Aorta (tissue), 5 donors: ENCODE measurements at regions not wholly inside any gene's neighbourhood (a gene's known extent, or its start where the extent isn't known, plus 50 kb on each side); places are given as distances from the start of the nearest gene placed in this dataset.

Source experiments
- ATAC-seq: fragments of 200-7000 bp; cut with Tn5 transposase; one replicate; pipeline ENCODE4 v1.9.1; 2022; ENCODE audit warnings: moderate library complexity; ENCODE audit not compliant: low FRiP score
- DNase-seq, 2 donors: peaks; one replicate each; pipeline ENCODE4 v3.0.0-alpha.2; 2020
- H3K27ac ChIP-seq, 2 donors: one replicate each; pipeline ENCODE4 v1.5.1; 2013; ENCODE audit warnings: low read length in 2 of 2, mild to moderate bottlenecking in 2 of 2, moderate library complexity in 2 of 2, control low read depth in 1 of 2, inconsistent platforms in 1 of 2, low read depth in 1 of 2
- H3K27me3 ChIP-seq, 2 donors: one replicate each; pipeline ENCODE4 v1.6.1; 2013; ENCODE audit warnings: control low read depth in 1 of 2, low read length in 1 of 2, mild to moderate bottlenecking in 1 of 2, moderate library complexity in 1 of 2; ENCODE audit not compliant: insufficient read depth in 2 of 2, control insufficient read depth in 1 of 2
- H3K36me3 ChIP-seq, 2 donors: one replicate each; pipeline ENCODE4 v1.6.1; 2013; ENCODE audit warnings: control low read depth in 1 of 2, low read length in 1 of 2, mild to moderate bottlenecking in 1 of 2; ENCODE audit not compliant: insufficient read depth in 2 of 2, control insufficient read depth in 1 of 2
- H3K4me1 ChIP-seq, 2 donors: one replicate each; pipeline ENCODE4 v1.6.1; 2013; ENCODE audit warnings: low read length in 2 of 2, control low read depth in 1 of 2, mild to moderate bottlenecking in 1 of 2, moderate library complexity in 1 of 2; ENCODE audit not compliant: insufficient read depth in 2 of 2, control insufficient read depth in 1 of 2
- H3K4me3 ChIP-seq, 2 donors: one replicate each; pipeline ENCODE4 v1.5.1; 2013; ENCODE audit warnings: low read length in 2 of 2, control low read depth in 1 of 2, mild to moderate bottlenecking in 1 of 2
- H3K9me3 ChIP-seq: one replicate; pipeline ENCODE4 v1.6.1; 2013; ENCODE audit warnings: mild to moderate bottlenecking, low read length; ENCODE audit not compliant: control insufficient read depth
- WGBS, 2 donors: extraction: QIAGEN DNeasy Blood & Tissue Kit; methylation state at CpG; one replicate each; pipeline ENCODE4 v1.1.7; 2013; 5-methylcytosine and 5-hydroxymethylcytosine counted together
- intact Hi-C, 2 donors: fragments of 100-400 bp; cut with DNase I; formaldehyde crosslinking; loops; one replicate each; pipeline versions ENCODE4 v1.14.2 to v1.15.0; 2022
- donor health status: healthy with polysubstance abuse.
- donor health status: Bipolar disorder and iron deficiency.
- donor health status: DM: no; HTN: no; CAD: no.
- donor health status: DM: no; HTN: no; CAD: no.
- donor health status: DM: yes; HTN: yes; CAD: no.

DNA sequence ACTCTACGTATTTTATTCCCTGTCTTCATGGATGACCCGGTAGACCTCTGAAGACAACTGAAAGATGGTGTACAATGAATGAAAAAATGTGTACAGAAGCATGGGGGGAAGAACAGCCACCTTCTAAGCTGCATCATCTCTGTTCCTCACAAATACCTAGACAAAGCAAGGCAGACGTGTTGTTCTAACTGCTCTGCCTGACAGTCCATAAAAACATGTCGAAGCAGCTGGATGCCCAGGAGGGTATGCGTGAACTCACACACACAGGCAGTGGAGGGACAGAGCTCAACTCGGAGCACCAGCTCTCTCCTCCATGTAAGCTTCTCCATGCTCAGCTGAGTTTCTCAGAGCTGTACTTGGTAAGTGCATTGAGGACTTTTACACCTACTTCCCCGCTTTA, 327.4 kb downstream of the CTTN start:
- DNase-seq, result no peak

DNA sequence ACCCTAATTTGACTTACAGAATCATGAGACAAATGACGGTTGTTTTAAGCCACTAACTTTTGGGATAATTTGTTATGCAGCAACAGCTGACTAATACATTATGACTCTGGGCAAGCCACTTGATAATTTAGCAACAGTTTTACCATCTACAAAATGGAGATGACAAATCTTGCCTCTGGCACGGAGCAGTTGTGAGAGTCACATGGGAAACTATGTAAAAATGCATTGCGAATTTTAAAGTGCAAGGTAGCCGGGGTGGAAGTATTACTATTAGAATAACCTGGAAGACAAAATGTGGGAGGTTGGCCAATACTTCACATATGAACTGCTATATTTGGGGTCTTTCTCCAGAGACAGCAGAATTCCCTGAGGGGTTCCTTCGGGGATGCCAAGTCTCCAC, 328.7 kb downstream of the CTTN start:
- Histone ChIP-seq H3K27me3 (no peaks in the 10 kb centered on the region), H3K36me3 (no peaks in the 10 kb centered on the region), H3K9me3 (no peaks in the 10 kb centered on the region), H3K27ac (no peak overlapping the region), H3K4me1 (no peaks in the 10 kb centered on the region), H3K4me3 (no peak overlapping the region)
- 86 to 92% methylated on average over 5 of the region's 5 CpGs for WGBS, 2 donors
- ATAC-seq (no peak), DNase-seq (no peak)
- intact Hi-C loops, result no loop called here

More for the DNA sequence above, 327.4 kb downstream of the CTTN start:
- no peak overlapping the region for H3K27ac ChIP-seq
- ATAC-seq, result no peak
- 43% methylated on average over 7 of the region's 7 CpGs for WGBS, 2 donors
- H3K9me3 ChIP-seq, result no peaks in the 10 kb centered on the region
- no peaks in the 10 kb centered on the region for H3K27me3 ChIP-seq
- H3K36me3 ChIP-seq, result no peaks in the 10 kb centered on the region
- no peaks in the 10 kb centered on the region for H3K4me1 ChIP-seq
- intact Hi-C loops, result no loop called here
- H3K4me3 ChIP-seq, result no peak overlapping the region

GRCh38 chr11:70727899-70728620, 329.7 kb downstream of the CTTN start:
- Histone ChIP-seq H3K4me3 (no peak overlapping the region), H3K9me3 (no peaks in the 10 kb centered on the region), H3K27ac (no peak overlapping the region), H3K36me3 (no peaks in the 10 kb centered on the region), H3K4me1 (no peaks in the 10 kb centered on the region), H3K27me3 (no peaks in the 10 kb centered on the region)
- WGBS, 2 donors, result 46 to 51% methylated on average over 15 of the region's 15 CpGs
- intact Hi-C loops, result no loop called here
- no peak for ATAC-seq
- DNase-seq, result peak in 1 of 2 donors; percentile 38

DNA sequence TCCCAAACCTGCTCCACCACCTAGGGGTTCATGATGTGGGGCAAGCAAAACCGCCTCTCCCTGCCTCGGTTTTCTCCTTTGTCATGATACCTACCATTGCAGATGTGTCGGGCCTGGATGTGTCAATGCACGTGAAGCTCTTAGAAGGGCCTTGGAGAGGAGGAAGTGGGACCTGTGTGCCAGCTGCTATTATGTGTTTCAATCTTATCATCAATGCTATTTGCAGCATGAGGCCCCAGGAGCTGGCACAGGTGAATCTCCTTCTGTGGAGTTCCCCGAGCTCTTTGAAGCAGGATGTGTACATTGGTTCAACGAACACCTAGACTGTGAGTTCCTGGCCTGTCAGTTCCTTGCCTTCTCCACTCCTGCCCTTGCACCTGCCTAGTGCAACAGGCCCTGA, 331.6 kb downstream of the CTTN start:
- H3K9me3 ChIP-seq, result no peaks in the 10 kb centered on the region
- peak in 1 of 2 donors; percentile 45 for DNase-seq

GRCh38 chr11:70730411-70730810, 332.1 kb downstream of the CTTN start:
- H3K36me3 ChIP-seq, result no peaks in the 10 kb centered on the region
- 87 to 91% methylated on average over 6 of the region's 6 CpGs for WGBS, 2 donors
- H3K27ac ChIP-seq, result no peak overlapping the region

More for the DNA sequence above, 331.6 kb downstream of the CTTN start:
- H3K36me3 ChIP-seq, result no peaks in the 10 kb centered on the region
- intact Hi-C loops, result no loop called here
- WGBS, 2 donors, result 85 to 92% methylated on average over 6 of the region's 6 CpGs
- ATAC-seq, result no peak
- H3K27me3 ChIP-seq, result no peaks in the 10 kb centered on the region
- H3K4me3 ChIP-seq, result no peak overlapping the region
- no peak overlapping the region for H3K27ac ChIP-seq
- H3K4me1 ChIP-seq, result no peaks in the 10 kb centered on the region

GRCh38 chr11:70731271-70732022, 333.1 kb downstream of the CTTN start:
- H3K4me3 ChIP-seq, result no peak overlapping the region
- ATAC-seq, result no peak
- WGBS, 2 donors, result 70 to 72% methylated on average over 11 of the region's 11 CpGs
- H3K9me3 ChIP-seq, result no peaks in the 10 kb centered on the region
- H3K27ac ChIP-seq, result no peak overlapping the region
- intact Hi-C loops, result no loop called here
- DNase-seq, result peak in 1 of 2 donors; percentile 48
- H3K4me1 ChIP-seq, result no peaks in the 10 kb centered on the region
- H3K27me3 ChIP-seq, result no peaks in the 10 kb centered on the region
- H3K36me3 ChIP-seq, result no peaks in the 10 kb centered on the region

More at GRCh38 chr11:70730411-70730810, 332.1 kb downstream of the CTTN start:
- ATAC-seq (no peak), DNase-seq (peak in 1 of 2 donors; percentile 55)
- intact Hi-C loops, result no loop called here
- no peak overlapping the region for H3K4me3 ChIP-seq
- H3K4me1 ChIP-seq, result no peaks in the 10 kb centered on the region
- H3K9me3 ChIP-seq, result no peaks in the 10 kb centered on the region
- H3K27me3 ChIP-seq, result no peaks in the 10 kb centered on the region

- WGBS, 2 donors, result 81 to 83% methylated on average over 14 of the region's 14 CpGs
- DNase-seq (peak; percentile 34 to 37), ATAC-seq (no peak)
- no peaks in the 10 kb centered on the region for H3K27me3 ChIP-seq
- H3K27ac ChIP-seq, result no peak overlapping the region
- no peak overlapping the region for H3K4me3 ChIP-seq
- H3K36me3 ChIP-seq, result no peaks in the 10 kb centered on the region
- intact Hi-C loops, result no loop called here
- H3K9me3 ChIP-seq, result no peaks in the 10 kb centered on the region
- H3K4me1 ChIP-seq, result no peaks in the 10 kb centered on the region
These were observed 333.9 kb downstream of the CTTN start for GRCh38 chr11:70732023-70732880.

- no peaks in the 10 kb centered on the region for H3K36me3 ChIP-seq
- no peak overlapping the region for H3K27ac ChIP-seq
- 85 to 87% methylated on average over 16 of the region's 16 CpGs for WGBS, 2 donors
- H3K27me3 ChIP-seq, result no peaks in the 10 kb centered on the region
- no peak overlapping the region for H3K4me3 ChIP-seq
- ATAC-seq (no peak), DNase-seq (peak in 1 of 2 donors; percentile 46)
- no peaks in the 10 kb centered on the region for H3K4me1 ChIP-seq
- intact Hi-C loops, result no loop called here
- no peaks in the 10 kb centered on the region for H3K9me3 ChIP-seq
These were observed 334.5 kb downstream of the CTTN start for GRCh38 chr11:70732881-70733196.
